HFF-Myc (cell line): ENCODE measurements at regions not wholly inside any gene's neighbourhood (a gene's known extent, or its start where the extent isn't known, plus 50 kb on each side); places are given as distances from the start of the nearest gene placed in this dataset.
A peak's percentile ranks its signal among the peaks of the same experiment; 100 is the strongest.

Experiments used
- DNase-seq: peaks from one replicate; pipeline ENCODE4 v3.0.0-alpha.2; 2011; ENCODE audit warnings: low read depth; ENCODE audit errors: extremely low read depth
- H3K4me3 ChIP-seq: replicated peaks from 2 replicates; pipeline ENCODE4 v1.5.1; 2011; ENCODE audit warnings: low read depth, mild to moderate bottlenecking, control low read depth, low read length
- TF ChIP-seq, protein P1 (sequence below): IDR thresholded peaks from 2 replicates; pipeline ENCODE4 v1.5.1; 2012; ENCODE audit warnings: mild to moderate bottlenecking, low read depth, low read length, control low read depth; ENCODE audit errors: missing control alignments

GRCh38 chr6:125363824-125364165, 62.0 kb upstream of the HDDC2 start:
- TF ChIP-seq, protein P1, sequence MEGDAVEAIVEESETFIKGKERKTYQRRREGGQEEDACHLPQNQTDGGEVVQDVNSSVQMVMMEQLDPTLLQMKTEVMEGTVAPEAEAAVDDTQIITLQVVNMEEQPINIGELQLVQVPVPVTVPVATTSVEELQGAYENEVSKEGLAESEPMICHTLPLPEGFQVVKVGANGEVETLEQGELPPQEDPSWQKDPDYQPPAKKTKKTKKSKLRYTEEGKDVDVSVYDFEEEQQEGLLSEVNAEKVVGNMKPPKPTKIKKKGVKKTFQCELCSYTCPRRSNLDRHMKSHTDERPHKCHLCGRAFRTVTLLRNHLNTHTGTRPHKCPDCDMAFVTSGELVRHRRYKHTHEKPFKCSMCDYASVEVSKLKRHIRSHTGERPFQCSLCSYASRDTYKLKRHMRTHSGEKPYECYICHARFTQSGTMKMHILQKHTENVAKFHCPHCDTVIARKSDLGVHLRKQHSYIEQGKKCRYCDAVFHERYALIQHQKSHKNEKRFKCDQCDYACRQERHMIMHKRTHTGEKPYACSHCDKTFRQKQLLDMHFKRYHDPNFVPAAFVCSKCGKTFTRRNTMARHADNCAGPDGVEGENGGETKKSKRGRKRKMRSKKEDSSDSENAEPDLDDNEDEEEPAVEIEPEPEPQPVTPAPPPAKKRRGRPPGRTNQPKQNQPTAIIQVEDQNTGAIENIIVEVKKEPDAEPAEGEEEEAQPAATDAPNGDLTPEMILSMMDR, result no peak
- no peak for DNase-seq
- H3K4me3 ChIP-seq, result peak overlapping the region; percentile 31; the same call in 1 of the 2 replicates

GRCh38 chr6:125365230-125365629, 63.5 kb upstream of the HDDC2 start:
- DNase-seq, result no peak
- no peak overlapping the region for H3K4me3 ChIP-seq
- TF ChIP-seq, protein P1, result no peak

GRCh38 chr6:125367036-125367782, 65.4 kb upstream of the HDDC2 start:
- H3K4me3 ChIP-seq, result no peak overlapping the region
- DNase-seq, result no peak
- TF ChIP-seq, protein P1, result no peak

GRCh38 chr6:125370343-125370742, 68.6 kb upstream of the HDDC2 start:
- TF ChIP-seq, protein P1, result no peak
- no peak overlapping the region for H3K4me3 ChIP-seq

GRCh38 chr6:125375013-125375412, 73.2 kb upstream of the HDDC2 start:
- no peak for DNase-seq
- TF ChIP-seq, protein P1, result no peak
- no peak overlapping the region for H3K4me3 ChIP-seq

More at GRCh38 chr6:125370343-125370742, 68.6 kb upstream of the HDDC2 start:
- DNase-seq, result no peak

DNA sequence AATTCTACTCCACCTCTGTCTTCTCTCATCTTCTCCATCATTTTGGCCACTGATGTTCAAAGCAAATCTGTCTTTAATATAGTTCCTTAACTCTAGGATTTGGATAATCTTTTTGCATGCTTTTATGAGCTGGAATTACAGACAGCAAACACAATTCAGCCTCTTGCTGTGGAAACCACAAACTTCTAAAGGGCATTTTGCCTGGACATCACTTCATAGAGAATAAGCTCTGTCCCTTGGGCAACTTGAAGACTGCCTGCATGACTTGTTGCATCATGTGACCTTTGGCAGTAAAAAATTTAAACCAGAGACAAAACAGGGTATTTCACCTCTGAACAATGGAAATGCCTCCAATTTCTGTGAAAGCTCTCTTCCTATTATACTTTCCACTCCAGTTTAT, 74.1 kb upstream of the HDDC2 start:
- DNase-seq, result no peak
- TF ChIP-seq, protein P1, result no peak
- H3K4me3 ChIP-seq, result no peak overlapping the region

DNA sequence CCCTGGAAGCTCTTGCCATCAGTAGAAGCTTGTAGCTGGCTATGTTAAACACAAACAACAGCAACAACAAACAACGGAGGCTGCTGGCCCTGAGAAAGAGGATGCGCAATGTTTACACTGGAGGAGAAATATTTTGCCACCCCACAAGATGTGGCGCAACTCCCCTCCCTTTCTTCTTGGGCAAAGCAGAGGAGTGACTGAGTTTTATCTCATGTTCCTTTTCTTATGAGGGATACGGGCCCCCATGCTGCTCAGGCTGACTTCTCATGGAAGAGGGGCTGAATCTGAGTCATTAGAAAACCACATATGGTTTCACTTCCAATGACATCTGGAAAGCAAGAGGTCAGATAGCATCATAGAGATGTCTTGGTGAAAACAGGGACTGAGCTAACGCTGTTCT, 75.9 kb upstream of the HDDC2 start:
- H3K4me3 ChIP-seq, result no peak overlapping the region
- TF ChIP-seq, protein P1, result no peak
- peak; percentile 77 for DNase-seq
